GM21515 (cell line): ENCODE measurements at regions not wholly inside any gene's neighbourhood (a gene's known extent, or its start where the extent isn't known, plus 50 kb on each side); places are given as distances from the start of the nearest gene placed in this dataset.
"Not testable (repeated sequence)": the region's sequence is repeated elsewhere in the genome, so short reads cannot be mapped to it uniquely, and the experiment has no call there.

Source experiments
- ATAC-seq: cut with Tn5 transposase; IDR thresholded peaks from one replicate; pipeline ENCODE4 v1.9.1; 2021; ENCODE audit not compliant: unreplicated experiment

GRCh38 chr5:13107537-13107936 lies 837.0 kb downstream of the DNAH5 start:
- no peak for ATAC-seq

GRCh38 chr5:13081116-13081515 lies 863.4 kb downstream of the DNAH5 start:
- ATAC-seq, result no peak

- not testable (repeated sequence) for ATAC-seq
These were observed 871.6 kb downstream of the DNAH5 start for GRCh38 chr5:13072936-13073335.

- no peak for ATAC-seq
These were observed 881.4 kb downstream of the DNAH5 start for GRCh38 chr5:13063088-13063487.

GRCh38 chr5:13045897-13046551 lies 898.5 kb downstream of the DNAH5 start:
- ATAC-seq, result no peak

- no peak for ATAC-seq
These were observed 910.4 kb downstream of the DNAH5 start for GRCh38 chr5:13034061-13034460.

GRCh38 chr5:13029211-13029610 lies 915.3 kb downstream of the DNAH5 start:
- ATAC-seq, result no peak

- no peak for ATAC-seq
These were observed 916.6 kb downstream of the DNAH5 start for GRCh38 chr5:13027874-13028273.

GRCh38 chr5:13019729-13020128 lies 924.8 kb downstream of the DNAH5 start:
- ATAC-seq, result no peak

- no peak for ATAC-seq
These were observed 941.0 kb downstream of the DNAH5 start for GRCh38 chr5:13003457-13003856.

GRCh38 chr5:12999667-13000066 lies 944.8 kb downstream of the DNAH5 start:
- no peak for ATAC-seq

GRCh38 chr5:12985142-12985541 lies 959.3 kb downstream of the DNAH5 start:
- ATAC-seq, result no peak

GRCh38 chr5:12974856-12975255 lies 969.6 kb downstream of the DNAH5 start:
- ATAC-seq, result no peak

GRCh38 chr5:12965804-12966203 lies 978.7 kb downstream of the DNAH5 start:
- ATAC-seq, result no peak

GRCh38 chr5:12959713-12960112 lies 984.8 kb downstream of the DNAH5 start:
- no peak for ATAC-seq

- no peak for ATAC-seq
These were observed 992.1 kb downstream of the DNAH5 start for GRCh38 chr5:12952409-12952808.

- no peak for ATAC-seq
These were observed 992.6 kb downstream of the DNAH5 start for GRCh38 chr5:12951846-12952245.

- ATAC-seq, result no peak
These were observed 997.1 kb downstream of the DNAH5 start for GRCh38 chr5:12947379-12947778.

- ATAC-seq, result not testable (repeated sequence)
These were observed 999.0 kb downstream of the DNAH5 start for GRCh38 chr5:12945477-12945876.

GRCh38 chr5:12936221-12936620 lies 1008.3 kb downstream of the DNAH5 start:
- no peak for ATAC-seq

- no peak for ATAC-seq
These were observed 1009.8 kb downstream of the DNAH5 start for GRCh38 chr5:12934722-12935121.

GRCh38 chr5:12920527-12920926 lies 1016.3 kb upstream of the CTNND2 start:
- ATAC-seq, result no peak

GRCh38 chr5:12911156-12911555 lies 1006.9 kb upstream of the CTNND2 start:
- no peak for ATAC-seq
